ENCODE measurements at regions not wholly inside any gene's neighbourhood (a gene's known extent, or its start where the extent isn't known, plus 50 kb on each side); places are given as distances from the start of the nearest gene placed in this dataset.
"Not testable (repeated sequence)": the region's sequence is repeated elsewhere in the genome, so short reads cannot be mapped to it uniquely, and the experiment has no call there.

DNA sequence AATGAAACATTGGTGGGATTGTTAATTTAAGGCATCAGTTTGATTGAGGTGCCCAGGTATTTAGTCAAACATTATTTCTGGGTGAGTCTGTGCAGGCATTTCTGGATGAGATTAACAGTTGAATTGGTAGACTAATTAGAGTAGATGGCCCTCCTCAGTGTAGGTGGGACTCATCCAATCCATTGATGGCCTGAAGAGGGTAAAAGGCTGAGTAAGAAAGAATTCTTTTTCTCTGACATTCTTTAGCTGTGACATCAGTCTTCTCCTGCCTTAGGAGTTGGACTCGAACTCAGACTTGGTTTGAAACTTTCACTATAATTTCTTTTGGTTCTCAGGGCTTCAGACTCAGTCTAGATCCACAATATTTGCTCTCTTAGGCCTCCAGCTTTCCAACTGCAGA, 59.6 kb upstream of the ADAMTS5 start:
- TF ChIP-seq, protein P1, sequence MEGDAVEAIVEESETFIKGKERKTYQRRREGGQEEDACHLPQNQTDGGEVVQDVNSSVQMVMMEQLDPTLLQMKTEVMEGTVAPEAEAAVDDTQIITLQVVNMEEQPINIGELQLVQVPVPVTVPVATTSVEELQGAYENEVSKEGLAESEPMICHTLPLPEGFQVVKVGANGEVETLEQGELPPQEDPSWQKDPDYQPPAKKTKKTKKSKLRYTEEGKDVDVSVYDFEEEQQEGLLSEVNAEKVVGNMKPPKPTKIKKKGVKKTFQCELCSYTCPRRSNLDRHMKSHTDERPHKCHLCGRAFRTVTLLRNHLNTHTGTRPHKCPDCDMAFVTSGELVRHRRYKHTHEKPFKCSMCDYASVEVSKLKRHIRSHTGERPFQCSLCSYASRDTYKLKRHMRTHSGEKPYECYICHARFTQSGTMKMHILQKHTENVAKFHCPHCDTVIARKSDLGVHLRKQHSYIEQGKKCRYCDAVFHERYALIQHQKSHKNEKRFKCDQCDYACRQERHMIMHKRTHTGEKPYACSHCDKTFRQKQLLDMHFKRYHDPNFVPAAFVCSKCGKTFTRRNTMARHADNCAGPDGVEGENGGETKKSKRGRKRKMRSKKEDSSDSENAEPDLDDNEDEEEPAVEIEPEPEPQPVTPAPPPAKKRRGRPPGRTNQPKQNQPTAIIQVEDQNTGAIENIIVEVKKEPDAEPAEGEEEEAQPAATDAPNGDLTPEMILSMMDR (IDR thresholded peaks at IDR 0.05; ENCODE audit: low read depth, low read length, missing control alignments), result no peak
- DNase-seq (ENCODE audit: low read depth), result no peak
- in situ Hi-C loops (cut with HindIII; ENCODE audit: low sequenced_read_pairs), result no loop called here
- no peak overlapping the region for H3K4me3 ChIP-seq (ENCODE audit: low read depth, low read length)

DNA sequence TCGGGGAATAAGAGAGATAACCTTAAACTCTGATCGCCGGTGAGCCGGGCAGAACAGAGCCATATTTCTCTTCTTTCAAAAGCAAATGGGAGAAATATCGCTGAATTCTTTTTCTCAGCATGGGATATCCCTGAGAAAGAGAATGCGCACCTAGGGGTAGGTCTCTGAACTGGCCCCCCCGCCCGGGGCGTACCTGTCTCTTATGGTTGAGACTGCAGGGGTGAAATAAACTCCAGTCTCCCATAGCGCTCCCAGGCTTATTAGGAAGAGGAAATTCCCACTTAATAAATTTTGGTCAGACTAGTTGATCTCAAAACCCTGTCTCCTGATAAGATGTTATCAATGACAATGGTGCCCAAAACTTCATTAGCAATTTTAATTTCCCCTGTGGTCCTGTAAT, 58.8 kb upstream of the ADAMTS5 start:
- DNase-seq (ENCODE audit: low read depth); in situ Hi-C loops (cut with HindIII; ENCODE audit: low sequenced_read_pairs); H3K4me3 ChIP-seq (ENCODE audit: low read depth, low read length): not testable (repeated sequence)

DNA sequence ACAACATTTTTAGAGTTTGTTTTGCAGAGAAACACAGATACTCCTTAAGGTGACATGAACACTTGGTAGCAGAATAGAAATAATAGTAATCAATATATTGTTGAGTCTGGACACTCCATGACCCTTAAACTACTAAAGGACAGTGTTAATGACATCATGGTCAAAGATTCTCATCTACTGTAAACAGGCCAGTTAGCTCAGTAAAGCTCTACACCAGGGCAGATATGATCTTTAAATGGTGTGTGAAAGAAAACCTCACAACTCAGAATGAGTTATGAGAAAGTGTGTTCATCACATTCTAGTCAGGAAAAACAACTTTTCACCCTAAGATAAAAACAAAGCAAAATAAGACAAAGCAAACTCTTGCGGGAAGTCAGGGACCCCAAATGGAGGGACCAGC, 58.1 kb upstream of the ADAMTS5 start:
- TF ChIP-seq, protein P1 (IDR thresholded peaks at IDR 0.05; ENCODE audit: low read depth, low read length, missing control alignments), result no peak
- DNase-seq (ENCODE audit: low read depth), result no peak
- H3K4me3 ChIP-seq (ENCODE audit: low read depth, low read length), result no peak overlapping the region
- in situ Hi-C loops (cut with HindIII; ENCODE audit: low sequenced_read_pairs), result no loop called here

DNA sequence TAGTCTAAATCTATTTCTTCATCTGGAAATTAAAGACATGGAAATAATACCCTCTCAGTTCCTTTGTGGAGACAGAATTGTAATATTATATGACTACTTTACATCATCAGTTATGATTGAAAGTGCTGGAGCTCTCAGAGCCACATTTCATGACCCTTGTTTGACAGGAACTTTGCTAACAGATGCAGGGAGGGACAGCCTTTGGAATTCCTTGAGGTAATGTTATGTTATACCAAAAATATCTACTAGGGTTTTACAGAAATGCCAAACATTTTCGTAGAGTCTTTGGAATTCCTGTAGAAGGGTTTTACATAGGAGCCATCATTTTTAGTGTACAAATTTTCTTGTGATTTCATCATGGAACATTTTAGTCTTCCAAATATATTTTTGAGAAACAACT, 57.4 kb upstream of the ADAMTS5 start:
- H3K4me3 ChIP-seq (ENCODE audit: low read depth, low read length), result no peak overlapping the region
- DNase-seq (ENCODE audit: low read depth), result no peak
- in situ Hi-C loops (cut with HindIII; ENCODE audit: low sequenced_read_pairs), result no loop called here
- TF ChIP-seq, protein P1 (IDR thresholded peaks at IDR 0.05; ENCODE audit: low read depth, low read length, missing control alignments), result no peak

DNA sequence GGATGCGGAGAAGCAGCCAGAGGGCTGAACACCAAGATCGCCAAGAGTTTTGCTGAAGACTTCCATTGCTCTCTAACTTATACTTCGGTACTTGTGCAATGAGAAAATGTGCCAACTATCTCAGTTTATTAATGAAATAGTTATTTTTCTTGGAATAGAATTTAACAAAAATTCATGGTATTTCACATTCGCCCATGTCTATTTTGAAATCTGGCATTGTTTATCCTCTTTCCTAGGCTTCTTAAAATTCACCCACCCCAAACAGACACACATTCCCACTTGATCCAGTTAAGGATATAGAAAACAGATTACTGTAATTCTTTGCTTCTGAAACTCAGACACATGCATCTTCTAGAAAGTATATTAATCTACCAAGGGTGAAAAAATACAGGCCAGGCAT, 56.3 kb upstream of the ADAMTS5 start:
- in situ Hi-C loops (cut with HindIII; ENCODE audit: low sequenced_read_pairs), result no loop called here
- TF ChIP-seq, protein P1 (IDR thresholded peaks at IDR 0.05; ENCODE audit: low read depth, low read length, missing control alignments), result no peak
- DNase-seq (ENCODE audit: low read depth), result no peak
- H3K4me3 ChIP-seq (ENCODE audit: low read depth, low read length), result no peak overlapping the region

DNA sequence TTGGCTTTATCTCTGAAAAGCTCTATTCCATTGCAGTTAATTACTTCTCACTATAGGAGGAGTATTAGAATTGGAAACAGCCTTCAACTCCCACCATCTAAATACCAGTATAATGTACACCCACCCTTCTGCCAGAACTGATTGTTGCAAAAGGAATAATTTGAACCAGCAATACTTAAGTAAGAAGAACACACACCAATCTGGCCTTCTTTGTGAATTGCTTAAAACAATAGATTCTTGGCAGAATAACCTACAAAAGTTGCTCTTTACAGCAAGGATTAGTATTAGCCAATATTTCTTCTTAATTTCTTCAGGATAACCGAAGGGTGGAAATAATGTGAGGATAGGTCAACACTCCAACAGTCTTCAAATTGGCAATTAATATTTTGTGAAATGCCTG, 54.9 kb upstream of the ADAMTS5 start:
- in situ Hi-C loops (cut with HindIII; ENCODE audit: low sequenced_read_pairs), result no loop called here
- DNase-seq (ENCODE audit: low read depth), result no peak
- TF ChIP-seq, protein P1 (IDR thresholded peaks at IDR 0.05; ENCODE audit: low read depth, low read length, missing control alignments), result no peak
- no peak overlapping the region for H3K4me3 ChIP-seq (ENCODE audit: low read depth, low read length)

DNA sequence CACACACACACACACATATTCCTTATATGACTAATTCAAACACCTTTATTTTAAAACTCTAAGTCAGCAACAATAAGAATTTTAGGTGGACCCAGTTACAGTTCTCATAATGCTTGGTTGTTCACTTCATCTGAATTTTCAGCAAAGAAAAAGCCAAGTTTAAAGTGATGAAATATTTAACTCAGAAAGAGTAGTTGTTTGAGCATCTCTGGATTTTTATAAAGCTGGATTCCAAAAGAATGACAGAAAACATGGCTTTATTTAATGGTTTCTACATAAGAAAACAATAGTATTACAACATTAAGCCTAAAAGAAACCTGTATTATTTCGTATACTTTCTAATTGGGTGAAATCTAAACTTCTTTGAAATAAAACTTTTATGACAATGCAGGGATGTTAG, 54.2 kb upstream of the ADAMTS5 start:
- H3K4me3 ChIP-seq (ENCODE audit: low read depth, low read length), result no peak overlapping the region
- TF ChIP-seq, protein P1 (IDR thresholded peaks at IDR 0.05; ENCODE audit: low read depth, low read length, missing control alignments), result no peak
- DNase-seq (ENCODE audit: low read depth), result no peak
- in situ Hi-C loops (cut with HindIII; ENCODE audit: low sequenced_read_pairs), result no loop called here

All from astrocyte of the cerebellum (primary cell).